ENCODE measurements at regions not wholly inside any gene's neighbourhood (a gene's known extent, or its start where the extent isn't known, plus 50 kb on each side); places are given as distances from the start of the nearest gene placed in this dataset.

GRCh38 chr13:80881942-80882445 is 541.1 kb upstream of the SPRY2 start:
- TF ChIP-seq POLR2A (IDR thresholded peaks at IDR 0.05) (no peak), CTCF (IDR thresholded peaks at IDR 0.05) (no peak)
- no peaks in the 10 kb centered on the region for H3K9me3 ChIP-seq

GRCh38 chr13:80881495-80881894 is 540.6 kb upstream of the SPRY2 start:
- no peak overlapping the region for H3K27ac ChIP-seq

More at GRCh38 chr13:80881942-80882445, 541.1 kb upstream of the SPRY2 start:
- no peaks in the 10 kb centered on the region for H3K36me3 ChIP-seq
- no peak overlapping the region for H3K27ac ChIP-seq
- DNase-seq = no peak
- intact Hi-C loops (cut with DNase I; ENCODE audit: low total_unique reads) = no loop called here
- no peaks in the 10 kb centered on the region for H3K27me3 ChIP-seq
- no peak overlapping the region for H3K4me3 ChIP-seq
- no peaks in the 10 kb centered on the region for H3K4me1 ChIP-seq

GRCh38 chr13:80881034-80881433 is 540.1 kb upstream of the SPRY2 start:
- H3K27me3 ChIP-seq = no peaks in the 10 kb centered on the region
- DNase-seq = no peak
- intact Hi-C loops (cut with DNase I; ENCODE audit: low total_unique reads) = no loop called here
- no peak for TF ChIP-seq POLR2A (IDR thresholded peaks at IDR 0.05)
- no peak for TF ChIP-seq CTCF (IDR thresholded peaks at IDR 0.05)
- no peaks in the 10 kb centered on the region for H3K9me3 ChIP-seq
- no peaks in the 10 kb centered on the region for H3K4me1 ChIP-seq
- H3K36me3 ChIP-seq = no peaks in the 10 kb centered on the region
- no peak overlapping the region for H3K4me3 ChIP-seq
- H3K27ac ChIP-seq = no peak overlapping the region

More at GRCh38 chr13:80881495-80881894, 540.6 kb upstream of the SPRY2 start:
- Histone ChIP-seq H3K36me3 (no peaks in the 10 kb centered on the region), H3K4me3 (no peak overlapping the region), H3K27me3 (no peaks in the 10 kb centered on the region), H3K4me1 (no peaks in the 10 kb centered on the region), H3K9me3 (no peaks in the 10 kb centered on the region)
- no peak for DNase-seq
- TF ChIP-seq CTCF (IDR thresholded peaks at IDR 0.05) = no peak
- no peak for TF ChIP-seq POLR2A (IDR thresholded peaks at IDR 0.05)
- intact Hi-C loops (cut with DNase I; ENCODE audit: low total_unique reads) = no loop called here

GRCh38 chr13:80877944-80878241 is 537.0 kb upstream of the SPRY2 start:
- Histone ChIP-seq H3K36me3 (no peaks in the 10 kb centered on the region), H3K9me3 (no peaks in the 10 kb centered on the region), H3K4me3 (no peak overlapping the region), H3K27me3 (no peaks in the 10 kb centered on the region), H3K27ac (no peak overlapping the region), H3K4me1 (no peaks in the 10 kb centered on the region)
- intact Hi-C loops (cut with DNase I; ENCODE audit: low total_unique reads) = no loop called here
- DNase-seq = no peak
- TF ChIP-seq CTCF (IDR thresholded peaks at IDR 0.05) (no peak), POLR2A (IDR thresholded peaks at IDR 0.05) (no peak)

GRCh38 chr13:80877209-80877943 is 536.5 kb upstream of the SPRY2 start:
- Histone ChIP-seq H3K27me3 (no peaks in the 10 kb centered on the region), H3K27ac (no peak overlapping the region), H3K4me1 (no peaks in the 10 kb centered on the region), H3K36me3 (no peaks in the 10 kb centered on the region), H3K4me3 (no peak overlapping the region), H3K9me3 (no peaks in the 10 kb centered on the region)
- intact Hi-C loops (cut with DNase I; ENCODE audit: low total_unique reads) = no loop called here
- DNase-seq = no peak
- no peak for TF ChIP-seq POLR2A (IDR thresholded peaks at IDR 0.05)
- no peak for TF ChIP-seq CTCF (IDR thresholded peaks at IDR 0.05)
